Fibroblast of lung (primary cell): ENCODE measurements at regions not wholly inside any gene's neighbourhood (a gene's known extent, or its start where the extent isn't known, plus 50 kb on each side); places are given as distances from the start of the nearest gene placed in this dataset.

Experiments used
- DNase-seq, 2 donors: peaks; one replicate each; pipeline versions ENCODE4 v3.0.0 to v3.0.0-alpha.2; 2010; ENCODE audit warnings: low read depth in 2 of 2
- H2AFZ ChIP-seq: 2 replicates; pipeline ENCODE4 v1.5.1; 2012; ENCODE audit warnings: low read length, control low read depth, inconsistent platforms
- H3K27ac ChIP-seq: 2 replicates; pipeline ENCODE4 v1.5.1; 2011; ENCODE audit warnings: low read length, control low read depth; ENCODE audit not compliant: insufficient read depth
- H3K27me3 ChIP-seq: 2 replicates; pipeline ENCODE4 v1.5.1; 2011; ENCODE audit warnings: mild to moderate bottlenecking, low read length; ENCODE audit not compliant: control insufficient read depth, insufficient read depth
- H3K36me3 ChIP-seq: 2 replicates; pipeline ENCODE4 v1.5.1; 2011; ENCODE audit warnings: low read length; ENCODE audit not compliant: control insufficient read depth, insufficient read depth
- H3K4me1 ChIP-seq: 2 replicates; pipeline ENCODE4 v1.5.1; 2011; ENCODE audit warnings: low read length; ENCODE audit not compliant: control insufficient read depth, insufficient read depth; ENCODE audit errors: extremely low read depth
- H3K4me2 ChIP-seq: 2 replicates; pipeline ENCODE4 v1.5.1; 2011; ENCODE audit warnings: low read length, control low read depth; ENCODE audit not compliant: insufficient read depth; ENCODE audit errors: extremely low read depth
- H3K4me3 ChIP-seq, 4 experiments: fragments of 200-600 bp in 1 of 4; sonication (generic) in 1 of 4; replicated peaks in 1 of 4; 2 replicates each; pipeline ENCODE4 v1.5.1; 2011 to 2016; ENCODE audit warnings: low read length in 4 of 4, low read depth in 3 of 4, mild to moderate bottlenecking in 3 of 4, control low read depth in 2 of 4, inconsistent platforms in 1 of 4, mixed read lengths in 1 of 4; ENCODE audit not compliant: insufficient read depth in 1 of 4; ENCODE audit errors: control extremely low read depth in 1 of 4
- H3K79me2 ChIP-seq: 2 replicates; pipeline ENCODE4 v1.5.1; 2012; ENCODE audit warnings: mild to moderate bottlenecking, low read length, inconsistent platforms; ENCODE audit not compliant: control insufficient read depth, insufficient read depth
- H3K9ac ChIP-seq: 2 replicates; pipeline ENCODE4 v1.5.1; 2011; ENCODE audit warnings: mild to moderate bottlenecking, low read length, control low read depth; ENCODE audit not compliant: insufficient read depth
- H3K9me3 ChIP-seq: 2 replicates; pipeline ENCODE4 v1.5.1; 2012; ENCODE audit warnings: low read depth, low read length; ENCODE audit not compliant: control insufficient read depth, insufficient read depth
- H4K20me1 ChIP-seq: 2 replicates; pipeline ENCODE4 v1.5.1; 2011; ENCODE audit warnings: low read length; ENCODE audit not compliant: control insufficient read depth, insufficient read depth; ENCODE audit errors: extremely low read depth
- CTCF ChIP-seq, 2 donors: IDR thresholded peaks in 1 of 2; conservative IDR thresholded peaks in 1 of 2; 1 replicate in 1 of 2; 2 replicates in 1 of 2; pipeline ENCODE4 v1.5.1; 2011 to 2012; ENCODE audit warnings: low read length in 2 of 2, control low read depth in 1 of 2, inconsistent platforms in 1 of 2, low read depth in 1 of 2, mild to moderate bottlenecking in 1 of 2
- EZH2 ChIP-seq: IDR thresholded peaks from 2 replicates; pipeline ENCODE4 v1.5.1; 2012; ENCODE audit warnings: low read length, control low read depth, mild to moderate bottlenecking; ENCODE audit errors: missing control alignments

GRCh38 chr1:90305577-90305976 is 310.7 kb downstream of the ZNF326 start:
- no peak for DNase-seq
- Histone ChIP-seq H3K79me2 (no peaks in the 10 kb centered on the region), H3K9ac (no peak overlapping the region), H3K4me3 (no peak overlapping the region), H3K27me3 (no peaks in the 10 kb centered on the region), H3K4me2 (no peak overlapping the region), H3K4me1 (no peaks in the 10 kb centered on the region), H3K9me3 (no peaks in the 10 kb centered on the region), H4K20me1 (no peaks in the 10 kb centered on the region), H2AFZ (no peak overlapping the region), H3K36me3 (no peaks in the 10 kb centered on the region), H3K27ac (no peak overlapping the region)
- no peak for TF ChIP-seq CTCF (conservative IDR thresholded peaks at IDR 0.05 in 1 of 2, IDR thresholded peaks at IDR 0.05 in 1 of 2; ENCODE audit: low read depth in 1 of 2, low read length in 2 of 2)
- no peak for TF ChIP-seq EZH2

GRCh38 chr1:90296327-90296726 is 301.4 kb downstream of the ZNF326 start:
- no peaks in the 10 kb centered on the region for H3K27me3 ChIP-seq
- no peaks in the 10 kb centered on the region for H3K36me3 ChIP-seq
- no peak for DNase-seq
- H3K79me2 ChIP-seq = no peaks in the 10 kb centered on the region
- TF ChIP-seq CTCF (conservative IDR thresholded peaks at IDR 0.05 in 1 of 2, IDR thresholded peaks at IDR 0.05 in 1 of 2; ENCODE audit: low read depth in 1 of 2, low read length in 2 of 2) = no peak
- no peak for TF ChIP-seq EZH2
- no peaks in the 10 kb centered on the region for H4K20me1 ChIP-seq
- H2AFZ ChIP-seq = no peak overlapping the region
- no peaks in the 10 kb centered on the region for H3K4me1 ChIP-seq
- H3K9me3 ChIP-seq = no peaks in the 10 kb centered on the region
- no peak overlapping the region for H3K4me2 ChIP-seq
- no peak overlapping the region for H3K9ac ChIP-seq
- no peak overlapping the region for H3K4me3 ChIP-seq
- no peak overlapping the region for H3K27ac ChIP-seq

DNA sequence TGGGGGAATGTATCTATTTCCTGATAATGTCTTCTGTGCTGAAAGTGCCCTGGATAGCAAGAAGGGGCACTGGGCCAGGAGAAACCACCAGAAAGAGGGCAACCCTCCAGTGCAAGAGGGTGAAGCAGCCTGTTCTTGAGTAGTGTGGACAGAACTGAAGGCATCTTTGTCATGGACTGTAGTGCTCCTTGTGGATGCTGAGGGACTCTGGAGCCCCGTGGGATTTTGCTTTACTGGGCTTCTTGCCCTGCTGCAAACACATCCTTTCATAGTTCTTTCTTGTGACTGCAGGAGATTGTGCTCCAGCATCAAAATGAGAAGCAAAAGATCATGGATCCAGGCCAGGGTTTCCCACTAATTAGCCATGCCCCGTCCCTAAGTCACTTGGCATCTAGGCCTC is 300.6 kb downstream of the ZNF326 start:
- no peak overlapping the region for H3K4me3 ChIP-seq
- H4K20me1 ChIP-seq = no peaks in the 10 kb centered on the region
- no peaks in the 10 kb centered on the region for H3K9me3 ChIP-seq
- no peaks in the 10 kb centered on the region for H3K79me2 ChIP-seq
- H3K27me3 ChIP-seq = no peaks in the 10 kb centered on the region
- no peaks in the 10 kb centered on the region for H3K36me3 ChIP-seq
- no peaks in the 10 kb centered on the region for H3K4me1 ChIP-seq
- H3K4me2 ChIP-seq = no peak overlapping the region
- no peak for DNase-seq
- no peak for TF ChIP-seq EZH2
- TF ChIP-seq CTCF (conservative IDR thresholded peaks at IDR 0.05 in 1 of 2, IDR thresholded peaks at IDR 0.05 in 1 of 2; ENCODE audit: low read depth in 1 of 2, low read length in 2 of 2) = no peak
- H3K9ac ChIP-seq = no peak overlapping the region
- no peak overlapping the region for H2AFZ ChIP-seq
- no peak overlapping the region for H3K27ac ChIP-seq
